ENCODE measurements at regions not wholly inside any gene's neighbourhood (a gene's known extent, or its start where the extent isn't known, plus 50 kb on each side); places are given as distances from the start of the nearest gene placed in this dataset.

- no peak for DNase-seq
These were observed 80.8 kb upstream of the FUCA2 start for GRCh38 chr6:143592335-143592734.

GRCh38 chr6:143591441-143591840 lies 79.9 kb upstream of the FUCA2 start:
- no peak for DNase-seq

GRCh38 chr6:143589162-143589561 lies 77.6 kb upstream of the FUCA2 start:
- no peak for DNase-seq

- no peak for DNase-seq
These were observed 75.0 kb upstream of the FUCA2 start for GRCh38 chr6:143586557-143586956.

- DNase-seq: no peak
These were observed 74.2 kb upstream of the FUCA2 start for GRCh38 chr6:143585716-143586115.

GRCh38 chr6:143585241-143585640 lies 73.7 kb upstream of the FUCA2 start:
- no peak for DNase-seq

GRCh38 chr6:143583542-143584327 lies 72.2 kb upstream of the FUCA2 start:
- no peak for DNase-seq

- DNase-seq: no peak
These were observed 70.4 kb upstream of the FUCA2 start for GRCh38 chr6:143581835-143582480.

GRCh38 chr6:143579703-143580102 lies 68.2 kb upstream of the FUCA2 start:
- no peak for DNase-seq

- DNase-seq: no peak
These were observed 66.5 kb upstream of the FUCA2 start for GRCh38 chr6:143578054-143578453.

GRCh38 chr6:143575901-143576426 lies 64.4 kb upstream of the FUCA2 start:
- no peak for DNase-seq

GRCh38 chr6:143575440-143575839 lies 63.9 kb upstream of the FUCA2 start:
- DNase-seq: peak; percentile 72

- no peak for DNase-seq
These were observed 58.8 kb upstream of the FUCA2 start for GRCh38 chr6:143570147-143570853.

GRCh38 chr6:143569040-143569439 lies 57.5 kb upstream of the FUCA2 start:
- DNase-seq: no peak

GRCh38 chr6:143564484-143565017 lies 53.0 kb upstream of the FUCA2 start:
- DNase-seq: no peak

GRCh38 chr6:143562143-143562542 lies 50.6 kb upstream of the FUCA2 start:
- DNase-seq: no peak

All from kidney glomerular epithelial cell (primary cell).